Choroid plexus epithelial cell (primary cell): ENCODE measurements at regions not wholly inside any gene's neighbourhood (a gene's known extent, or its start where the extent isn't known, plus 50 kb on each side); places are given as distances from the start of the nearest gene placed in this dataset.

Experiments used
- DNase-seq: peaks from one replicate; pipeline ENCODE4 v3.0.0-alpha.2; 2010; ENCODE audit warnings: low read depth
- H3K4me3 ChIP-seq: 2 replicates; pipeline ENCODE4 v1.5.1; 2011; ENCODE audit warnings: low read depth, mild to moderate bottlenecking, control low read depth, low read length, moderate library complexity
- CTCF ChIP-seq: conservative IDR thresholded peaks from 2 replicates; pipeline ENCODE4 v1.5.1; 2011; ENCODE audit warnings: low read depth, mild to moderate bottlenecking, control low read depth, inconsistent platforms, low read length, moderate library complexity

GRCh38 chr14:51443195-51444018 is 203.4 kb downstream of the TMX1 start:
- no peak overlapping the region for H3K4me3 ChIP-seq
- peak; percentile 32 for DNase-seq
- TF ChIP-seq CTCF: no peak

- DNase-seq: no peak
- H3K4me3 ChIP-seq: no peak overlapping the region
- no peak for TF ChIP-seq CTCF
Measured at GRCh38 chr14:51444353-51445000, 204.4 kb downstream of the TMX1 start.

GRCh38 chr14:51445001-51445390 is 204.9 kb downstream of the TMX1 start:
- no peak for TF ChIP-seq CTCF
- no peak for DNase-seq
- no peak overlapping the region for H3K4me3 ChIP-seq

- TF ChIP-seq CTCF: no peak
Measured at GRCh38 chr14:51446771-51447170, 204.9 kb upstream of the FRMD6 start.

GRCh38 chr14:51447411-51447810 is 204.3 kb upstream of the FRMD6 start:
- no peak for DNase-seq
- no peak overlapping the region for H3K4me3 ChIP-seq
- no peak for TF ChIP-seq CTCF

More at GRCh38 chr14:51446771-51447170, 204.9 kb upstream of the FRMD6 start:
- DNase-seq: no peak
- H3K4me3 ChIP-seq: no peak overlapping the region

- no peak for TF ChIP-seq CTCF
- DNase-seq: peak; percentile 52
- no peak overlapping the region for H3K4me3 ChIP-seq
Measured at GRCh38 chr14:51448831-51449670, 202.7 kb upstream of the FRMD6 start.
